WTC11 (cell line): ENCODE measurements at regions not wholly inside any gene's neighbourhood (a gene's known extent, or its start where the extent isn't known, plus 50 kb on each side); places are given as distances from the start of the nearest gene placed in this dataset.

Source experiments
- ATAC-seq: fragments of 200-7000 bp; cut with Tn5 transposase; 2 replicates; pipeline ENCODE4 v1.10.0; 2021; ENCODE audit warnings: mild to moderate bottlenecking, moderate library complexity
- CTCF ChIA-PET: fragments of 300-600 bp; sonication (Branson Sonifier 250); formaldehyde crosslinking; loops from one replicate; lab custom pipeline; 2021; ENCODE audit warnings: antibody characterized with exemption; lab: Charles Lee
- POLR2A ChIA-PET: fragments of 350-600 bp; sonication (Branson Sonifier 250); formaldehyde crosslinking; loops from one replicate; lab custom pipeline; 2021; ENCODE audit warnings: antibody characterized with exemption; lab: Charles Lee
- DNase-seq: peaks from one replicate; pipeline ENCODE4 v3.0.0; 2021; ENCODE audit warnings: low spot score
- H3K27ac Mint-ChIP-seq: 2 replicates; pipeline ENCODE4 v1.8.0; 2021; ENCODE audit warnings: mixed read lengths
- H3K27me3 Mint-ChIP-seq: 2 replicates; pipeline ENCODE4 v1.8.0; 2021; ENCODE audit warnings: low read depth, mild to moderate bottlenecking, moderate library complexity, mixed read lengths
- H3K36me3 Mint-ChIP-seq: 2 replicates; pipeline ENCODE4 v1.8.0; 2021; ENCODE audit warnings: mixed read lengths
- H3K4me1 Mint-ChIP-seq: 2 replicates; pipeline ENCODE4 v1.8.0; 2022; ENCODE audit warnings: mixed read lengths
- H3K4me3 Mint-ChIP-seq: 2 replicates; pipeline ENCODE4 v1.8.0; 2021; ENCODE audit warnings: mild to moderate bottlenecking, moderate library complexity, mixed read lengths
- H3K9me3 Mint-ChIP-seq: 2 replicates; pipeline ENCODE4 v1.8.0; 2021; ENCODE audit warnings: mixed read lengths
- AR ChIP-seq: fragments of 250-450 bp; sonication (Bioruptor Pico); IDR thresholded peaks from 2 replicates; pipeline ENCODE4 v1.9.0; 2021; ENCODE audit warnings: mild to moderate bottlenecking
- ARID4B ChIP-seq: sonication (generic); formaldehyde crosslinking; IDR thresholded peaks from 2 replicates; pipeline ENCODE4 v1.8.0; 2023; ENCODE audit warnings: missing genetic modification reagents, mild to moderate bottlenecking, borderline replicate concordance
- ATF6 ChIP-seq: sonication (generic); formaldehyde crosslinking; IDR thresholded peaks from 2 replicates; pipeline ENCODE4 v1.8.1; 2023; ENCODE audit warnings: mild to moderate bottlenecking, missing genetic modification reagents
- CBFB ChIP-seq: sonication (generic); formaldehyde crosslinking; IDR thresholded peaks from 2 replicates; pipeline ENCODE4 v1.8.1; 2022; ENCODE audit warnings: mild to moderate bottlenecking, low read depth, missing genetic modification reagents
- CTCF ChIP-seq: fragments of 200-600 bp; IDR thresholded peaks from 2 replicates; pipeline ENCODE4 v1.8.0; 2022; ENCODE audit warnings: antibody characterized with exemption
- E2F1 ChIP-seq: sonication (generic); formaldehyde crosslinking; IDR thresholded peaks from 2 replicates; pipeline ENCODE4 v1.8.0; 2022; ENCODE audit warnings: mild to moderate bottlenecking, missing genetic modification reagents
- ERG ChIP-seq: fragments of 250-450 bp; sonication (Bioruptor Pico); IDR thresholded peaks from 2 replicates; pipeline ENCODE4 v1.8.0; 2021; ENCODE audit warnings: mild to moderate bottlenecking
- ETV6 ChIP-seq: sonication (generic); formaldehyde crosslinking; IDR thresholded peaks from 2 replicates; pipeline ENCODE4 v1.8.1; 2022; ENCODE audit warnings: mild to moderate bottlenecking, missing genetic modification reagents
- FOXJ3 ChIP-seq: sonication (generic); formaldehyde crosslinking; IDR thresholded peaks from 2 replicates; pipeline ENCODE4 v1.9.0; 2021; ENCODE audit warnings: missing genetic modification reagents, mild to moderate bottlenecking, borderline replicate concordance
- GTF2I ChIP-seq: fragments of 250-450 bp; sonication (Bioruptor Pico); conservative IDR thresholded peaks from 2 replicates; pipeline ENCODE4 v1.4.0; 2021; ENCODE audit warnings: mild to moderate bottlenecking
- HMGXB4 ChIP-seq: sonication (generic); formaldehyde crosslinking; IDR thresholded peaks from 2 replicates; pipeline ENCODE4 v1.8.1; 2023; ENCODE audit warnings: mild to moderate bottlenecking, moderate library complexity, missing genetic modification reagents
- NFYB ChIP-seq: sonication (generic); formaldehyde crosslinking; conservative IDR thresholded peaks from 2 replicates; pipeline ENCODE4 v1.8.0; 2022; ENCODE audit warnings: low read depth, missing genetic modification reagents
- NR1H2 ChIP-seq: sonication (generic); formaldehyde crosslinking; IDR thresholded peaks from 2 replicates; pipeline ENCODE4 v1.9.0; 2021; ENCODE audit warnings: mild to moderate bottlenecking, moderate library complexity, missing genetic modification reagents
- NR2C2 ChIP-seq: sonication (generic); formaldehyde crosslinking; IDR thresholded peaks from 2 replicates; pipeline ENCODE4 v1.8.0; 2022; ENCODE audit warnings: mild to moderate bottlenecking, missing genetic modification reagents
- PREB ChIP-seq: sonication (generic); formaldehyde crosslinking; IDR thresholded peaks from 2 replicates; pipeline ENCODE4 v1.8.1; 2022; ENCODE audit warnings: mild to moderate bottlenecking, missing genetic modification reagents, moderate library complexity, borderline replicate concordance
- SMAD3 ChIP-seq: sonication (generic); formaldehyde crosslinking; IDR thresholded peaks from 2 replicates; pipeline ENCODE4 v1.8.0; 2022; ENCODE audit warnings: missing genetic modification reagents, mild to moderate bottlenecking, borderline replicate concordance
- SP1 ChIP-seq: sonication (generic); formaldehyde crosslinking; conservative IDR thresholded peaks from 2 replicates; pipeline ENCODE4 v1.8.1; 2022; ENCODE audit warnings: missing genetic modification reagents
- STAT6 ChIP-seq: sonication (generic); formaldehyde crosslinking; conservative IDR thresholded peaks from 2 replicates; pipeline ENCODE4 v1.8.1; 2023; ENCODE audit warnings: mild to moderate bottlenecking, low read depth, missing genetic modification reagents, moderate library complexity

GRCh38 chr3:64432870-64433269 lies 207.6 kb upstream of the PRICKLE2 start:
- Mint-ChIP-seq H3K27ac (no peak overlapping the region), H3K36me3 (peaks cover 44% of the 10 kb centered on the region), H3K4me1 (peaks cover 18% of the 10 kb centered on the region), H3K9me3 (peaks cover 50% of the 10 kb centered on the region), H3K4me3 (no peak overlapping the region), H3K27me3 (no peaks in the 10 kb centered on the region; the same call in 1 of the 2 replicates)
- POLR2A ChIA-PET, result no interaction called here
- ATAC-seq (no peak), DNase-seq (no peak)
- CTCF ChIA-PET, result no interaction called here
- TF ChIP-seq FOXJ3 (CRISPR knock-in tag) (no peak), ETV6 (CRISPR knock-in tag) (no peak), NR1H2 (no peak), CTCF (no peak), ARID4B (CRISPR knock-in tag) (no peak), PREB (CRISPR knock-in tag) (no peak), ATF6 (CRISPR knock-in tag) (no peak), GTF2I (CRISPR knock-in tag) (no peak), ERG (no peak), HMGXB4 (CRISPR knock-in tag) (no peak), NR2C2 (CRISPR knock-in tag) (no peak), CBFB (no peak), SMAD3 (CRISPR knock-in tag) (no peak), E2F1 (CRISPR knock-in tag) (no peak), NFYB (CRISPR knock-in tag) (no peak), STAT6 (no peak), SP1 (no peak), AR (CRISPR knock-in tag) (no peak)
